ENCODE measurements at regions not wholly inside any gene's neighbourhood (a gene's known extent, or its start where the extent isn't known, plus 50 kb on each side); places are given as distances from the start of the nearest gene placed in this dataset.

GRCh38 chr10:57979956-57980355 is 287.7 kb downstream of the IPMK start:
- TF ChIP-seq POU6F1 (CRISPR knock-in tag; IDR thresholded peaks at IDR 0.05; ENCODE audit: borderline replicate concordance, low read depth), result no peak
- no peak for TF ChIP-seq TSHZ2 (CRISPR knock-in tag; IDR thresholded peaks at IDR 0.05)
- no peak for TF ChIP-seq TOX (CRISPR knock-in tag; IDR thresholded peaks at IDR 0.05; ENCODE audit: borderline replicate concordance)
